PFSK-1 (cell line): ENCODE measurements at regions not wholly inside any gene's neighbourhood (a gene's known extent, or its start where the extent isn't known, plus 50 kb on each side); places are given as distances from the start of the nearest gene placed in this dataset.

Experiments
- FOXP2 ChIP-seq: optimal IDR thresholded peaks from 2 replicates; pipeline ENCODE3; 2011; ENCODE audit warnings: borderline replicate concordance, control low read depth, inconsistent platforms; ENCODE audit not compliant: insufficient read depth; ENCODE audit errors: extremely low read length, extremely low read depth
- POLR2AphosphoS5 ChIP-seq: IDR thresholded peaks from 2 replicates; pipeline ENCODE4 v1.6.1; 2012; ENCODE audit warnings: low read depth, mild to moderate bottlenecking, control low read depth, low read length, moderate library complexity
- SIN3A ChIP-seq: IDR thresholded peaks from 2 replicates; pipeline ENCODE4 v1.6.1; 2012; ENCODE audit warnings: mild to moderate bottlenecking, low read length, moderate library complexity, borderline replicate concordance; ENCODE audit not compliant: insufficient read depth
- TAF1 ChIP-seq: IDR thresholded peaks from 2 replicates; pipeline ENCODE4 v1.6.1; 2012; ENCODE audit warnings: low read length, control low read depth, borderline replicate concordance; ENCODE audit not compliant: insufficient read depth
- TF ChIP-seq, protein P1 (sequence below), 2 experiments: IDR thresholded peaks; 2 replicates each; pipeline versions ENCODE4 v1.6.1 to v1.8.0; 2011 to 2012; ENCODE audit warnings: low read depth in 2 of 2, low read length in 2 of 2, control low read depth in 1 of 2, inconsistent platforms in 1 of 2, mild to moderate bottlenecking in 1 of 2, moderate library complexity in 1 of 2; ENCODE audit not compliant: insufficient read depth in 1 of 2

DNA sequence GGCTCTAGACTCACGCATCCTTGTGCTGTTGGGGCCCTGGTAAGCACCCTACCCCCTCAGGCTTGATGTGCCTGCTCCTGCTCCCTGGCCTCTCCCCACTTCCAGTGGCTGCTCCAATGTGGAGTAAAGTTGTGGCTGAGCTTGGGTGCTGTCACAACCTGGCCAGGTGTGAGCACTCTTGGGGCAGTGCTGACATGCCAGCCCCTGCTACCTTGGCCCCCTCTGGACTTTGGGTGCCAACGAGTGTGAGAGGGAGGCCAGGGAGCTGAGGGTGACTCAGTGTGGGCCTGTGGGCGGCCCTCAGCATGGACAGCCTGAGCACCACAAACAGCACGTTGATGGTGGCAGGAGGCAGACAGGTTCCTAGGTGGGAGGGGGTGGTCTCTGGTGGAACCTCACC, 870.2 kb upstream of the C9orf72 start:
- no peak for TF ChIP-seq FOXP2
- TF ChIP-seq, protein P1, sequence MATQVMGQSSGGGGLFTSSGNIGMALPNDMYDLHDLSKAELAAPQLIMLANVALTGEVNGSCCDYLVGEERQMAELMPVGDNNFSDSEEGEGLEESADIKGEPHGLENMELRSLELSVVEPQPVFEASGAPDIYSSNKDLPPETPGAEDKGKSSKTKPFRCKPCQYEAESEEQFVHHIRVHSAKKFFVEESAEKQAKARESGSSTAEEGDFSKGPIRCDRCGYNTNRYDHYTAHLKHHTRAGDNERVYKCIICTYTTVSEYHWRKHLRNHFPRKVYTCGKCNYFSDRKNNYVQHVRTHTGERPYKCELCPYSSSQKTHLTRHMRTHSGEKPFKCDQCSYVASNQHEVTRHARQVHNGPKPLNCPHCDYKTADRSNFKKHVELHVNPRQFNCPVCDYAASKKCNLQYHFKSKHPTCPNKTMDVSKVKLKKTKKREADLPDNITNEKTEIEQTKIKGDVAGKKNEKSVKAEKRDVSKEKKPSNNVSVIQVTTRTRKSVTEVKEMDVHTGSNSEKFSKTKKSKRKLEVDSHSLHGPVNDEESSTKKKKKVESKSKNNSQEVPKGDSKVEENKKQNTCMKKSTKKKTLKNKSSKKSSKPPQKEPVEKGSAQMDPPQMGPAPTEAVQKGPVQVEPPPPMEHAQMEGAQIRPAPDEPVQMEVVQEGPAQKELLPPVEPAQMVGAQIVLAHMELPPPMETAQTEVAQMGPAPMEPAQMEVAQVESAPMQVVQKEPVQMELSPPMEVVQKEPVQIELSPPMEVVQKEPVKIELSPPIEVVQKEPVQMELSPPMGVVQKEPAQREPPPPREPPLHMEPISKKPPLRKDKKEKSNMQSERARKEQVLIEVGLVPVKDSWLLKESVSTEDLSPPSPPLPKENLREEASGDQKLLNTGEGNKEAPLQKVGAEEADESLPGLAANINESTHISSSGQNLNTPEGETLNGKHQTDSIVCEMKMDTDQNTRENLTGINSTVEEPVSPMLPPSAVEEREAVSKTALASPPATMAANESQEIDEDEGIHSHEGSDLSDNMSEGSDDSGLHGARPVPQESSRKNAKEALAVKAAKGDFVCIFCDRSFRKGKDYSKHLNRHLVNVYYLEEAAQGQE (IDR thresholded peaks at IDR 0.05; ENCODE audit: insufficient read depth in 1 of 2, low read depth in 2 of 2, low read length in 2 of 2) = no peak
- no peak for TF ChIP-seq POLR2AphosphoS5
- TF ChIP-seq SIN3A = no peak
- no peak for TF ChIP-seq TAF1

DNA sequence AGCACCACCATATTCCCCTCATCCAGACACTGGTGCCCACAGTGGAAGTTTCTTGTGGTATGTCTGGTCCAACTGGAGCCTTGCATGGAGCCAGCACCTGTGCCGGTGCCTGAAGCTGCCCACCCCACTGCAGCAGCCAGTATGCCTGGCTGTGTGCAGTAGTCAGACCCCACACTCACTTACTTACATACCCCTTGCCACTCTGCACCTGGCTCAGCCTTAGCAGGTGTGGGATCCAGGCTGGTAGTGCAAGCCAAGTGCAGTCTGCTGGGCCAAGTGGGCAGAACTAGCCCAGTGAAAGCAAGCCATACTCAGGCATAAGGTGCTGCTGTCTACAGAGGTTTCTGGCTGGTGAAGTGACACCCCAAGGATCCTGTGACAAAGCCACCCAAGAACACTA, 871.4 kb upstream of the C9orf72 start:
- TF ChIP-seq, protein P1 (IDR thresholded peaks at IDR 0.05; ENCODE audit: insufficient read depth in 1 of 2, low read depth in 2 of 2, low read length in 2 of 2) = no peak
- TF ChIP-seq FOXP2 (no peak), TAF1 (no peak), POLR2AphosphoS5 (no peak), SIN3A (no peak)

DNA sequence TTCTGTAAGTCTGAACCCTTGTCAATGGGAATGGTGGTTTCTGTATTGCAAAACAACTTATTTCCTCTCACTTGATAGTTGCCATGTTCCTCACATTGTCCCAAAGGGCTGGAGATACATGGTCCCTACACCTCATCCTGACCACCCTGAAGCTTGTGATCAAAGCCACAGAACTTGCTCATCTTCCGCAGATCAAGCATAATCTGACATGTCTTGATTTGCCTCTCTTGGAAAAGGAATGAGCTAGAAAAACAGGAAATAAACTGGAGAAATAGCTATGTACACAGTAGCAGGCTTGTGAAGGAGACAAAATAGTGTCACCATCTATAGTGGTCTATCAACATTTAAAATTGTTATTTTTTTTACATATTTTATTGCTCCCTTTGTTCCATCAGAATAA, 871.9 kb upstream of the C9orf72 start:
- TF ChIP-seq SIN3A = no peak
- TF ChIP-seq, protein P1 (IDR thresholded peaks at IDR 0.05; ENCODE audit: insufficient read depth in 1 of 2, low read depth in 2 of 2, low read length in 2 of 2) = no peak
- no peak for TF ChIP-seq FOXP2
- TF ChIP-seq TAF1 = no peak
- no peak for TF ChIP-seq POLR2AphosphoS5

DNA sequence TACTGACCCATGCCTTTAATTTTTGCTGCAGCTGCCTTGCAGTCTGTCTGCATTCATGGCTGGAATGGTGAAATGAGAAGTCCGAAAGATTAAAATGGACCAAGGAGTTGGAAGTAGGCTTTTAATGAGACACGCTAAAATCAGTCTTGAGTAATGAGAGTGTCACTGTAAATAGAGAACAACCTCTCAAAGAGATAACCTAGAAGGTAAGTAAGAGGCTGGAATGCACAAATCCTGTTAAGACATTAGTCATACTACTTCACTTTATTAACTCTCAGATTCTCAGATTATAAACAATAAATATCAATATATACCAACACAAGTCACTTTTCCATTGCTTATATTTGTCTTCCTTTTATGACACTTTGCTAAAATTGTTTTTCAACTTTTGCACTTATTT, 880.6 kb upstream of the C9orf72 start:
- TF ChIP-seq POLR2AphosphoS5 (no peak), TAF1 (no peak), FOXP2 (no peak), SIN3A (no peak)
- TF ChIP-seq, protein P1 (IDR thresholded peaks at IDR 0.05; ENCODE audit: insufficient read depth in 1 of 2, low read depth in 2 of 2, low read length in 2 of 2) = no peak

DNA sequence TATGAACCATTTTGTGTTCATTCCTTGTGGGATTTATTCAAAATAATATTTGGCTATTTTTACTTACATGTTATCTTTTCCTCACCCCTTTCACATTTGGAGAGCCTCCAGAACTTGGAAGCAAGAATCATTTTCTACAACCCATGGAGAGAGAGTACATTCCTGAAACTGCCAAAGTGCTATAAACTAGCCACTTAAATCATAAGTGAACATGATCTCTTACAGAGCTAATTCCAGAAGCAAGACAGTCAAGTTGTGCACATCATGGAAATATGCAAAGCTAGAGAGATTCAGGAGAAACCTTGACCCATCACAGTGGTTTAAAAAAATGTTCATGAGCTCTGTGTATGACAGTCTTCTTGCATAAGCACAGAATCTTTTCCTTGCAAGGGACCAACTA, 883.6 kb upstream of the C9orf72 start:
- TF ChIP-seq FOXP2 = no peak
- no peak for TF ChIP-seq POLR2AphosphoS5
- TF ChIP-seq, protein P1 (IDR thresholded peaks at IDR 0.05; ENCODE audit: insufficient read depth in 1 of 2, low read depth in 2 of 2, low read length in 2 of 2) = no peak
- TF ChIP-seq TAF1 = no peak
- TF ChIP-seq SIN3A = no peak
